Type B pancreatic cell (in vitro differentiated cells): ENCODE measurements at regions not wholly inside any gene's neighbourhood (a gene's known extent, or its start where the extent isn't known, plus 50 kb on each side); places are given as distances from the start of the nearest gene placed in this dataset.

Source experiments
- DNase-seq: peaks from one replicate; pipeline ENCODE4 v3.0.0; 2021; ENCODE audit warnings: mixed read lengths; ENCODE audit not compliant: unreplicated experiment; ENCODE audit errors: extremely low spot score
- H3K27ac Mint-ChIP-seq: 2 replicates; pipeline ENCODE4 v1.8.0; 2021; ENCODE audit warnings: mild to moderate bottlenecking, mixed read lengths
- H3K27me3 Mint-ChIP-seq: 2 replicates; pipeline ENCODE4 v1.8.0; 2021; ENCODE audit warnings: mixed read lengths
- H3K36me3 Mint-ChIP-seq: 2 replicates; pipeline ENCODE4 v1.8.0; 2021; ENCODE audit warnings: mixed read lengths
- H3K4me1 Mint-ChIP-seq: one replicate; pipeline ENCODE4 v1.8.0; 2021; ENCODE audit warnings: mixed read lengths; ENCODE audit not compliant: unreplicated experiment
- H3K4me3 Mint-ChIP-seq: 2 replicates; pipeline ENCODE4 v1.8.0; 2021; ENCODE audit warnings: mild to moderate bottlenecking, mixed read lengths
- H3K9me3 Mint-ChIP-seq: 2 replicates; pipeline ENCODE4 v1.8.0; 2021; ENCODE audit warnings: mixed read lengths
- TF ChIP-seq, protein P1 (sequence below): fragments of 200-600 bp; sonication (generic); conservative IDR thresholded peaks from 2 replicates; pipeline ENCODE4 v1.5.0; 2021; ENCODE audit warnings: antibody characterized with exemption, mild to moderate bottlenecking

DNA sequence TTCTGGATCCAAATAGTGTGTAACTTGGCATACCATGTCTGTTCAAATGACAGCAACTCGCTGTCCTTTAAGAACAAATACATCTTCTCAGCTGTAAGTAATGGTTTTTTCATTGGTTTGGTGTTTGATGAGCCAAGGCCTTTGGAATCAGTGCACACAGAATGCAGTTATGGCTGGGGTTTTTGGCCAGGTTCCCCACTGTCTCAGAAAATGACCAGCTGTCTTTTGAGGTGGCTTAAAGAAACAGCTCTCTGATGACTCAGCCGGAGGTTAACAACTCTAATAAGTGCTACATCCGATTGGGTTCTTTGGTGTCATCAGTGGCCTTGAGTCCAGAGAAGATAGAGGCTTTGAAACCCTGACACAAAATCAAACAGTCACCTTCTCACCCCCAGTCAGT lies 688.4 kb downstream of the REEP3 start:
- no peaks in the 10 kb centered on the region for H3K4me1 Mint-ChIP-seq
- H3K27ac Mint-ChIP-seq: no peak overlapping the region
- TF ChIP-seq, protein P1, sequence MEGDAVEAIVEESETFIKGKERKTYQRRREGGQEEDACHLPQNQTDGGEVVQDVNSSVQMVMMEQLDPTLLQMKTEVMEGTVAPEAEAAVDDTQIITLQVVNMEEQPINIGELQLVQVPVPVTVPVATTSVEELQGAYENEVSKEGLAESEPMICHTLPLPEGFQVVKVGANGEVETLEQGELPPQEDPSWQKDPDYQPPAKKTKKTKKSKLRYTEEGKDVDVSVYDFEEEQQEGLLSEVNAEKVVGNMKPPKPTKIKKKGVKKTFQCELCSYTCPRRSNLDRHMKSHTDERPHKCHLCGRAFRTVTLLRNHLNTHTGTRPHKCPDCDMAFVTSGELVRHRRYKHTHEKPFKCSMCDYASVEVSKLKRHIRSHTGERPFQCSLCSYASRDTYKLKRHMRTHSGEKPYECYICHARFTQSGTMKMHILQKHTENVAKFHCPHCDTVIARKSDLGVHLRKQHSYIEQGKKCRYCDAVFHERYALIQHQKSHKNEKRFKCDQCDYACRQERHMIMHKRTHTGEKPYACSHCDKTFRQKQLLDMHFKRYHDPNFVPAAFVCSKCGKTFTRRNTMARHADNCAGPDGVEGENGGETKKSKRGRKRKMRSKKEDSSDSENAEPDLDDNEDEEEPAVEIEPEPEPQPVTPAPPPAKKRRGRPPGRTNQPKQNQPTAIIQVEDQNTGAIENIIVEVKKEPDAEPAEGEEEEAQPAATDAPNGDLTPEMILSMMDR: no peak
- H3K9me3 Mint-ChIP-seq: peaks cover 4% of the 10 kb centered on the region
- DNase-seq: no peak
- H3K36me3 Mint-ChIP-seq: no peaks in the 10 kb centered on the region
- H3K27me3 Mint-ChIP-seq: no peaks in the 10 kb centered on the region
- no peak overlapping the region for H3K4me3 Mint-ChIP-seq

DNA sequence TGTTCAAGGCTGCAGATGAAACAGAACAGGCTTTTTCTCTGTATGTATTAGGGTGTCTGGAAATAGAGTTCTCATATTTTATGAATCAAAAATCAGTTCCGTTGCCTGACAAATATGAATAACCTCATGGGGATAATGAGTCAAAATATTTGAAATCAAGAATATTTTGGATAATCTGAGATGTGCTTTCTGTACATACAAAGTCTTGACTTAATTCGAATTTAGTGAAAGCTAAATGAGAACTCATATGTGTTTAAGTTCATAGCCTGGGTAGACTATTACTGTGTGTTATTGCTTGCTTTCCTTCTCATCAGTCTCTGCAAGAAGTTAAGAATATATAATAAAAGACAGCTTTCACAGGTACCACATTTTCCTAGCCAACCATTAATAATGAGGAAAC lies 689.0 kb downstream of the REEP3 start:
- no peaks in the 10 kb centered on the region for H3K36me3 Mint-ChIP-seq
- TF ChIP-seq, protein P1: no peak
- peaks cover 4% of the 10 kb centered on the region for H3K9me3 Mint-ChIP-seq
- no peaks in the 10 kb centered on the region for H3K27me3 Mint-ChIP-seq
- DNase-seq: no peak
- no peak overlapping the region for H3K27ac Mint-ChIP-seq
- no peak overlapping the region for H3K4me3 Mint-ChIP-seq
- no peaks in the 10 kb centered on the region for H3K4me1 Mint-ChIP-seq

DNA sequence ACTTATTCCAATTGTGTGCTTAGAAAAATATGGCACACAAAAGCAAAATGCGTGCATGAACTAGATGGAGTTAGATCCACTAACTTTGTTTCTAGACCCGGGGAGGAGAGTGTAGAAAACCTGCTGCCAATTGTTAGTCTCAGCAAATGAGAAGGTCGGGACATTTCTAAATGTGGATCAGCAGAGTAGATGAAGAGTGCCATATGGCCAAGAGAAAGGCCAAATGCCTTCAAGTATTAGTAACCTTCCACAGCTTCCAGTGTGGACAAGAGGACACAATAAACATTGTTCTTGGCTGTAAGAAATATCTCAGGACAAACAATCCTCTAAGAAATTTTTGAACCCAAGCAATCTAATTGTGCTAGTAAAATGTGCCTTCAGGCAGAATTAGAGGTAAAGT lies 690.3 kb downstream of the REEP3 start:
- Mint-ChIP-seq H3K9me3 (peaks cover 4% of the 10 kb centered on the region), H3K27me3 (no peaks in the 10 kb centered on the region), H3K27ac (no peak overlapping the region), H3K4me1 (no peaks in the 10 kb centered on the region), H3K4me3 (no peak overlapping the region), H3K36me3 (no peaks in the 10 kb centered on the region)
- DNase-seq: no peak
- TF ChIP-seq, protein P1: no peak

- peaks cover 4% of the 10 kb centered on the region for H3K9me3 Mint-ChIP-seq
- no peaks in the 10 kb centered on the region for H3K36me3 Mint-ChIP-seq
- DNase-seq: no peak
- no peaks in the 10 kb centered on the region for H3K4me1 Mint-ChIP-seq
- TF ChIP-seq, protein P1: no peak
- no peak overlapping the region for H3K27ac Mint-ChIP-seq
- no peak overlapping the region for H3K4me3 Mint-ChIP-seq
- H3K27me3 Mint-ChIP-seq: no peaks in the 10 kb centered on the region
These were observed 693.9 kb downstream of the REEP3 start for GRCh38 chr10:64215088-64215487.

- no peaks in the 10 kb centered on the region for H3K4me1 Mint-ChIP-seq
- peaks cover 5% of the 10 kb centered on the region for H3K9me3 Mint-ChIP-seq
- TF ChIP-seq, protein P1: no peak
- DNase-seq: no peak
- H3K27me3 Mint-ChIP-seq: no peaks in the 10 kb centered on the region
- no peak overlapping the region for H3K4me3 Mint-ChIP-seq
- H3K36me3 Mint-ChIP-seq: no peaks in the 10 kb centered on the region
- H3K27ac Mint-ChIP-seq: no peak overlapping the region
These were observed 698.2 kb downstream of the REEP3 start for GRCh38 chr10:64219271-64220025.
